NCI-H1105 treated with DMSO at 0.1 percent for 48 hours (cell line): ENCODE measurements at regions not wholly inside any gene's neighbourhood (a gene's known extent, or its start where the extent isn't known, plus 50 kb on each side); places are given as distances from the start of the nearest gene placed in this dataset.
A peak's percentile ranks its signal among the peaks of the same experiment; 100 is the strongest.

Source experiments
- DNase-seq: peaks from one replicate; lab custom pipeline; 2025; lab: John Stamatoyannopoulos, UW

DNA sequence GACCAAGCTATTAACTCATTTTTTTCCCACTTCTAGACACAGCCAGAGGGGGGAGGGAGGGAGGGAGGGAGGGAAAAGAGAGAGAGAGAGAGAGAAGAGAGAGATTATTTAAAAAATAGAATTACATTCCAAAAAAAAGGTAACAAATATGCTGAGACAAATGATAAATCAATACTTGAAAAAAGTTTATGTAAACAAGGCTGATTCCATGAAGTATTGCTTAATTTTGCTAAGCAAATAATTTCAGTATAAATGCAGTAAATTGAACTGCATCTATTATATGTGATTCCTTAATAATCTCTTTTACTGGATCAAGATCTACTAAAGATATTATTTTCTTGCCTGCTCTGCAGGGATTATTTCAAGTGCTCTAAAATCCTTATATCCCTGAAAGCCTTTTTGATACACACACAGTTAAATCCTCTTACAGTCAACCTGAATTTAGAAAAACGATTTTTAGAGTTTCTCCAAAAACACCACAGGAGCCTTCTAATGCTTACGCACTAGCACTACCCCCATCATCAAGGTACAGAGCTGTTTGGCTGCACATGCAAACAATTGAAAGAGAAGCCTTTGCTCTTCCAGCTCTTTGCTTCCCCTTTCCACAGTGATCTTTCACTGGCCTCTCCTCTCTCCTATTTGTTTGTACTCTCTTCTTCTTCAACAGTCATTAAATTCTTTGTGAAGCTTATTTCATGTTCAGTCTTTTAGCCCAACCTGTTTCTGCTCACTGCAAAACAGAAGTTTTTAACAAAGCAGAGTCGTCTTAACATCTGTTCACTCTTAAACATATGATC lies 426.3 kb upstream of the FAM241A start:
- no peak for DNase-seq

DNA sequence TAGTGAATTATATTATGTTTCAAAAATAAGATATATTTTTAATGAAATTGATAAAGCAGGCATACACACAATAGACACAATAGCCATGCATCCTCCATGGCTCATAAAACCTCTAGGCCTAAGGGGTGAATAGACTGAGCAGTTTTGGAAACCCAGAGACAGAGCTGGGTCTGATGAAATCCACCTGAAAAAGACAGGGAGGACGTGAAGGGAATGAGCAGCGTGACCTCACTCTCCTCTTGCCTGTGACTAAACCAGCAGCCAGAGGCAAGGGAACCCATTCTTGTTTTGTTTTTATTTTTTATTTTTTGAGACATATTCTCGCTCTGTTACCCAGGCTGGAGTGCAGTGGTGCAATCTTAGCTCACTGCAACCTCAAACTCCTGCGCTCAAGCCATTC lies 424.4 kb upstream of the FAM241A start:
- DNase-seq, result no peak

DNA sequence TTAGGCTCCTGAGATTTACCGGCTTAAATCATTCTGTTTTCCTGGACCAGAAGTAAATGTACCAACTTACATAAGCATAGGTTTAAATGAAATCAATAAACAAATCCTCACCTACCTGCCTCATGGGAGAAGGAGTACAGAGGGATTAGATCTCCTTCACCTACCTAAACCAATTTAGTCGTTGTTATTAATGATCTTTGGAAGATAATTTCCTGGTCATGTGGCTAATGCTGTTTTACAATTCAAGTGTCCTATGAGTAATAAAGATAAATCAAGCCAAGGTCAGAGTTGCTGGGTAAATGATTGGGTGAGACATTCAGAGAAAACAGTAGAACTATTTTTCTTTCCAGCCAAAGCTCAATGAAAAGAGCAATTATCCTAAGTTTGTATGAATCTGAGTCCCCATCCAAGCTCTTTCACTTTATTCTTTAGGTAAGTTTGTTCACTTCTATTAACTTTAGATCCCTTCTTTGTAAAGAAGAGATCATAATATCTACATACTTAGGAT lies 423.0 kb upstream of the FAM241A start:
- DNase-seq, result no peak

DNA sequence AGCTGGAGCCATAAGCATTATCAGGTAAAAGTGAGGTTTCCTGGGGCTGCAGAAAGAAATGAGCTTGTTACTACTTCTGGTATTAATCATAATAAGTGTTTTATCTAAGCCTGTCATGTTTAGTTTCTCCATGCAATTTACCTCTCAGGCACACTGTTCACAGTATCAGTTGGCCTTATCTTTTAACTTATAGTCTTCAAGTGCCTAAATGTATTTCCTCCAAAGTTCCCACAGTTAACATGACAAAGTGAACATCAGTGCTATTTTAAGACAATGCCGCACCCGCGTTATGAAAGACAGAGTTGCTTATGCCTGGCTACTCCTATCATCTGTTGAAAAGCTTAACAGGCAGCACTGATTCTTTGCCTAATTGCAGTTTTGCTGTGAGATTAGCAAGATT lies 408.7 kb upstream of the FAM241A start:
- DNase-seq, result no peak

DNA sequence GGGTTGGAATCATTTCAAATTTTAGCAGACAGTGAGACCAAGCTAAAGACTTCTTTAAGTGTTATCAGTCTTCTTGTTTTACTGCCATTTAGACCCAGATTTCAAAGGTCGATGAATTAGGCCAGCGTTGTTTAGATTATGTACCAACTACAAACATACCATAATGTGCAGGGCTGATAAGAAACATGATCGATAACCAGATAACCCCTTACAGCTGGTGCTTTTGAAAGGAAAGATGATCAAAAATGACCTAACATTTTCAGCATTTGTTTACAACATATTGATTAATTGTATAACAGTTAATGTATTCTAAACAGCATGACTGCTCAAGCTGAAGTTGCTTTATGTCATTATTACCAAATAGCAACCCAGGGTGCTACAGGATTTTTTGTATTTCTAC lies 400.4 kb upstream of the FAM241A start:
- no peak for DNase-seq

DNA sequence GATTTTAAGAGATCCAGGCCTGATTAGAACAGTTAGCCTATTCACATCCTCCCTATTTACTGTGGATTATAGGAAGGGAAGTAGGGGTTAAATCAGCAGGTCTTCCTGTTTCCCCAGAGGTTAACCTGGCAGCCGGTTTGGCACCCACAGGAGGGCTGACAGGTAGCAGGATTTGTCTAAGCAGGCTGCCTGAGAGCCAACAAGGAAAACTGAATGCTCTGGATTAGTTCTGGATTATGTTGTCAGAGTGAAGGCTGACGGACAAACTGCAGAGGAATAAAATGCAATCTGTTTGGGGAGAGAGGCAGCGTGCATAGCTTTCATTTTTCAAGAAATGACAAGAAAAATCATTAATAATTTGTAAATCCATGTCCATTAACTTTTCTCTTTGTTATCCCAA lies 397.1 kb upstream of the FAM241A start:
- no peak for DNase-seq

DNA sequence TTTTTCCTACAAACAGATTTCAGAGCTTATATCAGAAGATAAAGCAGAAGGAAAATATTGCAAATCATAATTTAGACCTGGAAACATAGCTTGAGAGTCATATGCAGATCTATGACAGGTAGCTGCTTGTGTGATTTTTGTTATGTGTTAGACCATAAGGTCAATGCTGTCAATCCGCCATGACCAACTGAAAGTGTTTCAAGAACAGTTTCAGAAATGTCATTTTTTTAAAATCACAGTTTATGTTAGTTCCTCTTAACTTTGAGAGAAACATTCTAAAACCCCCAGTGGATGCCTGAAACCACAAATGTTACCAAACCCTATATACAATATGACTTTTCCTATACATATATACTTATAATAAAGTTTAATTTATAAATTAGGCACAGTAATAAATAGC lies 391.3 kb upstream of the FAM241A start:
- DNase-seq, result no peak

DNA sequence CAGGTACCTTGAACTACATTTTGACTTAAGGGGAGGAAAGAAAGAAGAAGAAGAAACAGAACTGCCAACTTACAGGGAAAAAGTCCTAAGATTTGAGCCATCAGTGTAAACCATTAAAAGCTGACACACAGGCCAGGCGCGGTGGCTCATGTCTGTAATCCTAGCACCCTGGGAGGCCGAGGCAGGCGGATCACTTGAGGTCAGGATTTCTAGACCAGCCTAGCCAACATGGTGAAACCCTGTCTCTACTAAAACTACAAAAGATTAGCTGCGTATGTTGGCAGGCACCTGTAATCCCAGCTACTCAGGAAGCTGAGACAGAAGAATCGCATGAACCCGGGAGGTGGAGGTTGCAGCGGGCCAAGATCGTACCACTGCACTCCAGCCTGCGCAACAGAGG lies 389.7 kb upstream of the FAM241A start:
- no peak for DNase-seq

DNA sequence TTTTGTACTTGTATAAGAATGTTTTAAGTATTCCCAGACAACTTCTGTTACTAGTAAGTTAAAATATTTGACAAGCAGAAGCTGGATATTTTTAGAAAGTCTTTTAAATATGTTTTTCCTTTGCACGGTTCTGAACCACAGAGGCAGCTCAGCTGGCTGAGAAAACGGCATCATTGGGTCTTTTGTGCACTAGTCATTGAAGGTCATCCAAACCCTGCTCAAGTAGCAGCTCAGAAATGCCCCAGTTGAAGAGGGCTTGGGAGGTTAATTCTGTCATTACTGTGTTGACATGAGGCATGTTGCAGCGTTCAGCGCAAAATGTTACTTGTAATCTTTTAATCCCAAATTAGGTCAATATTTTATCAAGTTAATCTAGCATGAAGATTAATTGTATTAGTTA lies 383.7 kb upstream of the FAM241A start:
- DNase-seq, result no peak

DNA sequence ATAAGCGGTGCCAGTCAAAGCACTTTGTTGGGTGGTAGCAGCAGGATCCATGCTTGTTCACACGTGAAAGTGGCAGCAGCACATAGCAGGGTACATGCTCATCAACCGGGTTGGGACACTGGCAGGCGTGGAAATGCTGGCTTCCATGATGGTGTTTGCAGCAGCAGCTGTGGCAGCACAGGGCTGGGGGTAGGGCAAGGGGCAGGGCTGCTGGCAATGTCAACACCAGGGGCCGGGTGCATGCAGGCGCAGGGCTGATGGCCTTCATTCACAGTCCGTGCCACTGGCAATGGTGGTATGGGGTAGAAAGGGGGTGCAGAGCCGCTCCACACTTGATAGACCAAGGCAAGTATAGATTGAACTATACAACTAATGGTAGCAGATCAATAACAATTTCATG lies 374.7 kb upstream of the FAM241A start:
- DNase-seq, result no peak

DNA sequence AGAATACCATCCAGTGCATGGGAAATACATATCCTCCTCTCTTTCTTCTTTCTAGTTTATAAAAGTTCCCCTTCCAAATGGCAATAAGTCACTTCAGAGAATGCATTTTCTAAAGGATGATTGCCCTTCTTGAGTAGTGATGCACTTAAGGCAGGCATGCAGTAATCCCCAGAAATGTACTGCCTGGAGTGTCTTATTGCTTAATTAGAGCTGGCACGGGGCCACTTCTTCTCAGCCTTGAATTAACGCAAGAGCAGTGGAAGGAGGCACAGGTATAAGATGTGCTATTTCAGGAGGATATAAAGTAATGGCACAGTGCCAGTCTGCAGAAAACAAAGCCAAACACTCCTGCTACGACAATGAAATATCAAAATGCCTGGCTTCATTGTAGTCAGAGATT lies 371.4 kb upstream of the FAM241A start:
- peak; percentile 41 for DNase-seq

DNA sequence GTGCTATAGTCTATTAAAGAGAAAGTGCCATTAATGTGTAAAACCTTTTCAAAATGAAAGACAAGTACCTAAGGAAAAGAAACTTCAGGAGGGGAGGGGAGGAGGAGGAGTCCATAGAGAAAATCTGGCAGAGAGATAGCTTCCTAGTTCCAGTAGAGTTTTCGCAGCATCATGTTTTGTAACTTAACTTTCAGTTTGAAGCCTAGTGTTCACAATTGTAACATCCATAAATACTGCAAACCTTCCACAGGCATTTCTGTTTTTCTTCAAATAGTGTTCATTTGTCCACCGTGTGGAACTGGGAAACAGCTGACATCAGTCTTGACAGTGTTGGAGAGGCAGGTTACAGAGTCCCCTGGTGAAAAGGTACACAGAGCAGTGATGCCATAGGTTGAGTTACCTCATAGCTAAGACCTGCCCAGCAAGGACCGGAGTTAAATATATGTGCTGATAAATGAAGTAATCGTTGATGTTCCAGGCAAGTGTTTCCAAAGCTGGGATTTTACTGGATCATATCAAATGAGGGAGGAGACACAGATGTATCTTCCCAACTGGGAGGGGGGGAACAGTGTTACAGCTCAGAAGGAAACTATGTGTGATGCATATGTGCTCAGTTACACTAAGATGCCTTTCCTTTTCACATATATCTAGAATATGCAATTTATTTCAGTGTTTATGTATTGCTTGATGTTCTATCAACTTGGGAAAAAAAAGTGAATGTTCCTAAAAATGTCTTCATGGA lies 369.5 kb upstream of the FAM241A start:
- no peak for DNase-seq

DNA sequence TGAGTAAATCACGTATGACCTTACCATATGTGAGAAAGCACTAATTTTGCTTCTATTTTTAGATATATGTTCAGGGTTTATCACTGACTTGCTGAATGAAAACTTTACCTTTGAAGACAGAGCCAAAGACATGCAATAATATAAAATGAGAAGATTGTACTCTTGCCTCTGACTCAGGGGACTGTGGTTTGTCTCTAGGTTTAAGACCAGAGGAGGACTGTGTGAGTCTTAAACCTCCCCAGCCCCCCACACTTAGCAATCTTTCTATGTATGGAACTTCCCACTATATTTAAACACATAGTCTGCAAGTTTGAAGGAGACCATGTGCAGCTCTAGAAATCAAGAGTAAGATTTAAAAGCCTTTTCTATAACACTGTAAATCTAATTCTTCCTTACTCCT lies 368.7 kb upstream of the FAM241A start:
- DNase-seq, result no peak

DNA sequence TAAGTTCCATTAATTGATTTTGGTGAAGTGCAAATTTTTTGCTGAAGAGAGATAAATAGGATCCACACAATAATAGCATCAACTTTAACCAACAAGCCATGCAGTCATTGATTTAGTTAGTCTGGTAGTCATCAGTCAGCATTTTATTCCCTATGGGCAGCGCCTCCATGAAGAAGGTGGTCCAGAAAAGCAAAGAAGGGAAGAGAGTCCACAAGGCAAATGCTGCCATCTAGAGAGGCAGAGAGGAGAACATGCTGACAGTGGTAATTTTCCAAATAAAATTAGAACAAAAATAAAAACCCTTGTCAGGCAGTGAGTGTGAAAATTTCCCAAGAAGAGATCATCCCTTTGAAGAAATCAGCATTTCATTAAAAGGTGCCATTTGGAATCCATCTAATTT lies 366.7 kb upstream of the FAM241A start:
- no peak for DNase-seq

DNA sequence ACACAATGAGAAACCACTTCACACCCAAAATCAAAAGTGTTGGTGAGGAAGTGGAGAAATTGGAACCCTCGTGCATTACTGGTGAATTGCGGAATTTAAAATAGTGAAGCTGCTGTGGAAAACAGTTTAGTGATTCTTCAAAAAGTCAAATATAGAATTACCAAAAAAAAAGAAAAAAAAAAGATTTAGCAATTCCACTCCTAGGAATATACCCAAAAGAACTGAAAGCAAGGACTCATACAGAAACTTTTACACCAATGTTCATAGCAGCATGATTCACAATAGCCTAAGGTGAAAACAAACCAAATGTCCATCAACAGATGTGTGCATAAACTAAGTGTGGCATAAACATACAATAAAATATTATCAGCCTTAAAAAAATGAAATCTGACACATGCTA lies 364.3 kb upstream of the FAM241A start:
- no peak for DNase-seq

DNA sequence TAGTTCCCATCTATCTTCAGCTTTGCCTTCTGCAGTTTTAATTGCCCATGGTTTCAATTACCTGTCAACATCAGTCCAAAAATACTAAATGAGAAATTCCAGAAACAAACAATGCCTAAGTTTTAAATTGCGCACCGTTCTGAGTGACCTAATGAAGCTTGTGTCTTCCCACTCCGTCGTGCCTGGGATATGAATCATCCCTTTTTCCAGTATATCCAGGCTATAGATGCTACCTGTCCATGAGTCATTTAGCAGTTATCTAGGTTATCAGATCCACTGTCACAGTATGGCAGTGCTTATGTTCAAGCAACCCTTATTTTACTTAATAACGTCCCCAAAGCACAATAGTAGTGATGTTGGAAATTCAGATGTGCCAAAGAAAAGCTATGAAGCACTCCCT lies 363.6 kb upstream of the FAM241A start:
- no peak for DNase-seq

DNA sequence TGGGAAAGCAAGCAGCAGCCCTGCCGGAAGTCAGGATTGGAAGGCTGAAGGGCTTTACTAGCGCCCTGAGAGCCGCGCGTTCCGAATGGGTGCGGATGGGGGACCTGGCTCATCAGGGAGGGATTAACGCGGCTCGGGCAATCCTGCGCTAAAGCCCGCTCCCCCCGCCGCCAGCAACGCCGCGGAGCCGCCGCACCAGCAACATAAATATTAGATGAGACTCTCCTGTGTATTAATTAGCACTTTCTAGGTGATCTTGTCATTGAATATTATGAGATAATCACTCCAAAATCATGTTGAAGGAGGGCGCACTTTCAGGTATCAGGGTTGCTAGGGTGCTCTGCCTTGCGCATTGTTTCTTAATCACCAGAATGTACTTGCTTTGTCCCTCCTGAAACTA lies 357.2 kb upstream of the FAM241A start:
- DNase-seq, result no peak

DNA sequence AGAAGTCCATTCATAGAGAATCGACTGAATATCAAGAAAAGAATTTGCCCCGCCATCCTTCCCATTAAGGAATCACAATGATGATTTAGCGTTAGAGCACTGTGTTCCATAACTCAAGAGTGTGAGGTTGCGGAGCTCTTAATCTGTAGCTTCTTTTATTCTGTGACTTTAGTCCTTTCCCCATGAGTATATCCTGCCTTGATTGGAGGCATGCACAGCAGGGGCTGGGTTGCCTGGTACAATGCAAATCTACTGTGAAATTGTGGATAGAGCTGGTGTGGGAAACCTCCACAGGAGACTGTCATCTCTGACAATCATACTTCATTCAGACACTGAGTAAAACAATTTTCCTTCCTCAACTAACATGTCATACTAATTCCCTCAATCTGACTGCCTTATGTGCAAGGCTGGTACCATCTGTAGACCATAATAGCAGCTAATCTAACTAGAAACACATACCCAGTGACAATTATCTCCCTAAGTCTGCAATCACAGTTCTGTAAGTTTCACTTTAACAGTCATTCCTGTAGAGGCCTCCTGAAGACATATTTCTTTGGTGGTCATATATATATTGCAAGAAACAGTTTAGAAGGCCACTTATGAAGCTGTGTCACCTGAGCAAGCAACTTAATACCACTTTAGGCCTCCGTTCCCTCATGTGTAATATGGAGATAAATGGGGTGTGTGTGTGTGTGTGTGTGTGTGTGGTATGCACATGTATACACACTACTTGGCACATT lies 355.2 kb upstream of the FAM241A start:
- DNase-seq, result no peak

DNA sequence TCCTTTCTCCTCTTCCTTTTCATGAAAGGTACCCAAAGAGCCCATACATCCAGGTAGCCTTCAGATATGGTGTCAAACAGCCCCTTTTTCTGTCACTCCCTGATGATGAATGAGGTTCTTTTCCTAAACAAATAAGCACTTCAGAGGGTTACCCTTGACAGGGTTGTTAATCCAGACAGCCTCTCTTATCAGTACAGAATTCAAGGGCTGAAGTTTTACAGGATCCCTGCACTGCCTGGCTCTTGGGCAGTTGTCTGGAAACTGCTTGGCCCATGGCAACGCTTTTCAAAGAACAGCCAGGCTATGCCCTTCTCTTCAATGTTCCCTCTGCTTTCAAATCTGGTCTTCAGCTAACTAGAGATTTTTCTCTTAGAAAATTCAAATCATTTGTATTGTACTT lies 352.6 kb upstream of the FAM241A start:
- no peak for DNase-seq

DNA sequence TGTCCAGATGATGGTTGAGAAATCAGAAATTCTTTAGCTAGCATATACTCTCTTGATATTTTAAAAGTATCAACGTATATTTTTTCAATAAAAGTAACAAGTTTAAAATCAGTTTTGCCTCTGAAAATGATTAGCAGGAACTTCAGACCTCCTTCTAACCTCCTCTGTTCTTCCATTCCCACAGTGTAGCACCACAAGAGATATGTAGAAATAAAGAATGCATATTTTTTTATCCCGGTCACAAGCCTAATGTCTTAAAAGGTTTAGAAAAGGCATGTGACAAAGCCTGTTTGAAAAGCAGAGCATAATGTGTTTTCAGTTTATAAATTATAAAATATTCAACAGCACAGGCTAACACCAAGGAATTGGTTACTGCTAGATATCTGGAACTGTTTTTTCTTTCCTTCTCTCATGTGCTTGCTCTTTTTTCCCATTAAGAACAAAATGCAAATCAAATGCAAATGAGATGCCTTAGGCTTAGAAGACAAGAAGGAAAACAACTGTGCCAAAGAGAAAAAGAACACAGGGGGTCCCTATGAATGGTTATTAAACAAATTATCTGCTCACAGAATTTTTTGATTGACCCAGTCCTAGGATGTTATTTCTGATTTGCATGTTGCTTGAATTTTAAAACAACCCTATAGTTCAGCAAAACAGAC lies 351.7 kb upstream of the FAM241A start:
- no peak for DNase-seq

DNA sequence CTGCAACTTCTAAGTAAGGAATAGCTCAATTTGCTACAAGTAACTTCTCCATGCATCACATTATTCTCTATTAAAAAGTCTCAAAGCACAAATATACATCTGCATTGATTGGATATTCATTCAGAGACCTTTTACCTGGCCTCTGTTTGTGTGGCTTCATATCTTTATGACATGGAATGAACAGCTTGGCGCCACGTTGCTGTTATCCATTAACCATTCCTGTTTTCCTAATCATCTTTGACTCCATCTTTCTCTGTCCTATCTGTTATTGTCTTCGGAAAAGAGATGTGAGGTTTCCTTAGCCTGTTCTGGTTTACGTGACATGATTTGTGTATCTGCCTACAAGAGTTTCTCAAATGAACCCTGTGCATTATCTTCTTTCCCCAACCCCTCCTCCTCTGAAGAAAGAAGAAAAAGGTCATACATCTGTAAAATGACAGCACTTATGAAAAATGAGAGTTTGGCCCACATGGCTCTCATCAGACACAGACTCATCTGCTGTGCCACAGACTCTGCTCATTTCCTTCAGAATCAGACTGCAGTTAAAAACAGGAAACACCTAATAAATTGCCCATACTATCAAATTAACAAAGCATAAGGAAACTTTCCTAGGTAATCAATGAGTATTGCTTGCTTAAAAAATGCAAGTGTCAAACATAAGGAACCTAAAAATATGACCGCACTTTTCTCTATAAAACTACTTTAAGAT lies 347.6 kb upstream of the FAM241A start:
- no peak for DNase-seq

DNA sequence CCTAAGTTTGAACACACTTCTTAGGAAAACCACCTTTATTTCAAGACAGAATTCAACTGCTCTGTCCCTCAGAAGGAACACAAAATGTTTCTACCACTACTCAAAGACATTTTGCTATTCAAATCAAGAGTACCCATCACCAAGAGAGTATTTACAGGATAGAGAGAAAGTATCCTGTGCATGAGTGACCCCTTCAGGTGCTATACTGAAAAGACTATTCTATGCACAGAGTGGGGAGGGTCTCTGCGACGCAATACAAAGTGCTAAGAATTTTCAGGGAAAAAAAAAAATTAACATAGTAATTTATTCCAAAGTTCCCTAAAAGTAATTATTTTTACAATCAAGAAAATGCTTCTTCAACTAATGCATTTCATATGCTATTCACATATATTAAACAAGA lies 346.4 kb upstream of the FAM241A start:
- no peak for DNase-seq
